ENCODE measurements at regions not wholly inside any gene's neighbourhood (a gene's known extent, or its start where the extent isn't known, plus 50 kb on each side); places are given as distances from the start of the nearest gene placed in this dataset.

DNA sequence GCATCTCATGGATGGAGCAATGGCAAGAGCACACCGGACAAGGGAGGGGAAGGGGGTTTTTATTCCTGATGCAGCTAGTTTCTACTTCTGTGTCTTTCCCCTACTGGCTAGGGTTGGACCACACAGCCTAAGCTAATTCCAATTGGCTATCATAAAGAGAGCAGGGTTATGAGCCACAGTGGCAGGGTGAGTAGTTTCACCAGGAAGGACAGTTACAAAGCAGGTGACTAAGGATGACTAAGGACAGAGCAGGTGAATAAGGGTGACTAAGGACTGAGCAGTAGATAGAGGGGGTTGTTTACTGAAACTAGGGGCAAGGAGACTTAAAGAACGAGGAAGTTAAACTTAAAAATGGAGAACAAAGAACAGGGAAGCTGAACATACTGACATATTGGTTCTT, 321.4 kb upstream of the SEL1L start:
- WGBS, 4 donors, result 59 to 69% (median 69%) methylated on average over 2 of the region's 2 CpGs
- no peaks in the 10 kb centered on the region for H3K4me1 ChIP-seq
- H3K4me3 ChIP-seq, result no peak overlapping the region
- ATAC-seq, result no peak
- peaks cover 0 to 38% (median 11%) of the 10 kb centered on the region in 12 donors for H3K9me3 ChIP-seq
- H3K27ac ChIP-seq, result no peak overlapping the region
- intact Hi-C loops (cut with DNase I), result no loop called here
- TF ChIP-seq POLR2A (IDR thresholded peaks at IDR 0.05), result no peak
- TF ChIP-seq, protein P1, sequence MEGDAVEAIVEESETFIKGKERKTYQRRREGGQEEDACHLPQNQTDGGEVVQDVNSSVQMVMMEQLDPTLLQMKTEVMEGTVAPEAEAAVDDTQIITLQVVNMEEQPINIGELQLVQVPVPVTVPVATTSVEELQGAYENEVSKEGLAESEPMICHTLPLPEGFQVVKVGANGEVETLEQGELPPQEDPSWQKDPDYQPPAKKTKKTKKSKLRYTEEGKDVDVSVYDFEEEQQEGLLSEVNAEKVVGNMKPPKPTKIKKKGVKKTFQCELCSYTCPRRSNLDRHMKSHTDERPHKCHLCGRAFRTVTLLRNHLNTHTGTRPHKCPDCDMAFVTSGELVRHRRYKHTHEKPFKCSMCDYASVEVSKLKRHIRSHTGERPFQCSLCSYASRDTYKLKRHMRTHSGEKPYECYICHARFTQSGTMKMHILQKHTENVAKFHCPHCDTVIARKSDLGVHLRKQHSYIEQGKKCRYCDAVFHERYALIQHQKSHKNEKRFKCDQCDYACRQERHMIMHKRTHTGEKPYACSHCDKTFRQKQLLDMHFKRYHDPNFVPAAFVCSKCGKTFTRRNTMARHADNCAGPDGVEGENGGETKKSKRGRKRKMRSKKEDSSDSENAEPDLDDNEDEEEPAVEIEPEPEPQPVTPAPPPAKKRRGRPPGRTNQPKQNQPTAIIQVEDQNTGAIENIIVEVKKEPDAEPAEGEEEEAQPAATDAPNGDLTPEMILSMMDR (IDR thresholded peaks at IDR 0.05), result no peak
- H3K36me3 ChIP-seq, result no peaks in the 10 kb centered on the region
- no peaks in the 10 kb centered on the region for H3K27me3 ChIP-seq
- DNase-seq, result no peak

DNA sequence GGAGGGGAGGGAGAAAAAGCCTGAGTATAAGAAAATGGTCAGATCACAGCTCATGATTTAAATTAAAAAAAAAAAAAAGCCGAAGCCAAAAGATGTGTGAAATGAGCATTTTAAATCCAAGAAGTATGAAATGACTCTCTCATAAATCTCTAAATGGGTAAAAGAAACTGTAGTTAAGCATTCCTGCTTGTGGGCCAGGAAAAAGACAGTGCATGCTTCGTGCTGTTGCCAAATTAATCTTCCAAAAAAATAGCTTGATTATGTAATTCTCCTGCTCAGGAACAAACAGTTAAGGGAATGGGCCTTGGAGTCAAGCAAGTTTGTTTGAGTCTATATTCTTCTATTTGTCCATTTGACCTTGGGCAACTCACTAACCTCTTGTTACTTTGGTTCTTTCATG, 325.4 kb upstream of the SEL1L start:
- H3K4me1 ChIP-seq, result no peaks in the 10 kb centered on the region
- 54 to 71% (median 62%) methylated on average over 2 of the region's 2 CpGs for WGBS, 4 donors
- no peaks in the 10 kb centered on the region for H3K36me3 ChIP-seq
- H3K27me3 ChIP-seq, result no peaks in the 10 kb centered on the region
- peaks cover 0 to 34% (median 8%) of the 10 kb centered on the region in 12 donors for H3K9me3 ChIP-seq
- ATAC-seq (no peak), DNase-seq (no peak)
- no peak overlapping the region for H3K4me3 ChIP-seq
- intact Hi-C loops (cut with DNase I), result no loop called here
- no peak for TF ChIP-seq POLR2A (IDR thresholded peaks at IDR 0.05)
- TF ChIP-seq, protein P1 (IDR thresholded peaks at IDR 0.05), result no peak
- H3K27ac ChIP-seq, result no peak overlapping the region

DNA sequence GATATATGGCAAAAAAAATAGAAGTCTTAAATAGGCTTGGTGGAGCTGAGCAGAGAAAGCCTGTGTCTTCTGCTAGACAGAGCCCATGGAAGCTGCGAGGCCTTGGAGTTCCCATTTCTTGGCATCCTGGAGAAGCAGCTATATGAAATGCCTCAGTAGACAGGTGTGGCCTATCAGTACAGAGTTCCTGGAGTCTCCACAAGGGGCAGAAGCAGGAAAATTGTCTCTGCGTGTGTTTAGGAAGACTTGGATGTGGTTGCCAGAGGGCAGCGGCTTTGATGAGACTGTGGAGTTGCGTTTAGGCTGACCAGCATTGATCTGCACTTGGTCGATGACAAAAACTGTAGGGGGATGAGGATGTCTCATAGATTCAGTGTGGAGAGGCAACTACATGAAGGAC, 334.5 kb upstream of the SEL1L start:
- intact Hi-C loops (cut with DNase I), result no loop called here
- Histone ChIP-seq H3K4me3 (no peak overlapping the region), H3K27me3 (no peaks in the 10 kb centered on the region), H3K27ac (no peak overlapping the region), H3K9me3 (no peaks in the 10 kb centered on the region), H3K36me3 (no peaks in the 10 kb centered on the region), H3K4me1 (no peaks in the 10 kb centered on the region)
- ATAC-seq (no peak), DNase-seq (no peak)
- TF ChIP-seq, protein P1 (IDR thresholded peaks at IDR 0.05), result no peak
- no peak for TF ChIP-seq POLR2A (IDR thresholded peaks at IDR 0.05)
- 74 to 85% (median 80%) methylated on average over 5 of the region's 5 CpGs for WGBS, 4 donors

DNA sequence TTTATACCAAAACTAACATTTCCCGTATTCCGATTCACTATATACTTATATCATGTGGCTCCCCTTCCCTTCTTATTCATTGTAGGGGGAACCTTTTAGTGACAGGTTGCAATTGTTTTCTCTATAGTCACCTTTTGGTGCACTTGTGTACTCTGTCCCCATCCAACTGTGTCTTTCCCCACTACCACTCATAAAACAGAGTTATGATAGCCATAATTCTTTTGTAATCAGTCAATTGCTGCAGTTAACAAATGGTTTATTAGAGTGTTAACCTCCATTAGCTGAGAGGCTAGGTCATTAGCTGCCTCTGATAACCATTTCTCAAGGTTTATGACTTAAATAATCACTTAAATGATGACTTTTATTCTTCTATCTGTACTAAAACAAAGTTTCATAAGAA, 338.1 kb upstream of the SEL1L start:
- no peaks in the 10 kb centered on the region for H3K4me1 ChIP-seq
- no peaks in the 10 kb centered on the region for H3K27me3 ChIP-seq
- no peak overlapping the region for H3K4me3 ChIP-seq
- no peak for TF ChIP-seq POLR2A (IDR thresholded peaks at IDR 0.05)
- TF ChIP-seq, protein P1 (IDR thresholded peaks at IDR 0.05), result no peak
- 91 to 98% (median 94%) methylated on average over 2 of the region's 2 CpGs for whole genome bisulfite sequencing, 4 donors
- DNase-seq (no peak), ATAC-seq (no peak)
- no peaks in the 10 kb centered on the region for H3K36me3 ChIP-seq
- intact Hi-C loops (cut with DNase I), result no loop called here
- H3K27ac ChIP-seq, result no peak overlapping the region
- H3K9me3 ChIP-seq, result peaks cover 0 to 9% (median 0%) of the 10 kb centered on the region in 12 donors
